Midbrain (tissue), 1 donor: ENCODE measurements at regions not wholly inside any gene's neighbourhood (a gene's known extent, or its start where the extent isn't known, plus 50 kb on each side); places are given as distances from the start of the nearest gene placed in this dataset.

Source experiments
- DNase-seq: peaks from one replicate; lab custom pipeline; 2025; lab: John Stamatoyannopoulos, UW

DNA sequence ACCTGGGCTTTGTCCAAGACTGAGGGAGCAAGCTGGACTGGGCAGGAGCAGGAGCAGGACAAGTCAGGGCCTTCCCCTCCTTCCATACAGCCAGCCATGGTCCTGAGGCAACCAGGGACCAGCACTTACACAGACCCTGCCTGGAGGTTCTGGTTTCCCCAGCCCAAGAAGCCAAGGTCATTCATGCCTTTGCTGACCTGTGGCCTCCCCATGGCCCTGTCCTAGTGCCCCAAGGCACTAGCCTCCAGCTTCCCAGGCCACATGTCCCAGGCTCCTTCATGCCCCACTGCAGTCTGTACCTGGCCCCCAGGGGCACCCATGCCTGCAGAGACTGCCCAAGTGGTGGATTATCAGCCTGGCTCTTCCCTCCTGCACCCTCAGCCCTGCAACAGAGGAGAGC, 243.9 kb downstream of the TOMM20 start:
- DNase-seq, result no peak

- DNase-seq, result no peak
Observed at GRCh38 chr1:234884006-234884405, 244.6 kb downstream of the TOMM20 start.

DNA sequence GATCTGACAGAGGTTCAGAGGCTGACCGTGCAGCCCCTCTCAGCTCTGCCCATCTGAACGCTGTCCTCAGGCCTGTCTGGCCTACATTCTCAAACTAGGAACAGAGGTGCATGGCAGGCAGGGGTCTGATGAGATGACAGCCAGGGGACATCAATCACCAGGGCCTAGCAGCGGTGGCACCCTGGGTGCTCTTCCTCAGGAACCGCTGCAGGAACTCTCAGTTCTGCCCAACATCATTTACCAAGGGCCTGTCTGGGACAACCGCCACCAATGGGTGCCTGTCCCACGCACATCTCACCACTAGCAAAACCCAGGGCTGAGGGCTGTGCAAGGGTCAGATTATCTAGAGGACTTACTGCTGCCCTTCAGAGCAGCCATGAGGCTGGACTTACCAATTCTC, 245.7 kb downstream of the TOMM20 start:
- DNase-seq, result no peak

- DNase-seq, result no peak
Observed at GRCh38 chr1:234881893-234882771, 246.5 kb downstream of the TOMM20 start.

- no peak for DNase-seq
Observed at GRCh38 chr1:234879147-234880080, 249.2 kb downstream of the TOMM20 start.

- no peak for DNase-seq
Observed at GRCh38 chr1:234878288-234878687, 250.3 kb downstream of the TOMM20 start.

GRCh38 chr1:234877761-234878160, 250.9 kb downstream of the TOMM20 start:
- no peak for DNase-seq

- DNase-seq, result no peak
Observed at GRCh38 chr1:234875953-234876855, 252.4 kb downstream of the TOMM20 start.

GRCh38 chr1:234875328-234875952, 253.2 kb downstream of the TOMM20 start:
- no peak for DNase-seq

DNA sequence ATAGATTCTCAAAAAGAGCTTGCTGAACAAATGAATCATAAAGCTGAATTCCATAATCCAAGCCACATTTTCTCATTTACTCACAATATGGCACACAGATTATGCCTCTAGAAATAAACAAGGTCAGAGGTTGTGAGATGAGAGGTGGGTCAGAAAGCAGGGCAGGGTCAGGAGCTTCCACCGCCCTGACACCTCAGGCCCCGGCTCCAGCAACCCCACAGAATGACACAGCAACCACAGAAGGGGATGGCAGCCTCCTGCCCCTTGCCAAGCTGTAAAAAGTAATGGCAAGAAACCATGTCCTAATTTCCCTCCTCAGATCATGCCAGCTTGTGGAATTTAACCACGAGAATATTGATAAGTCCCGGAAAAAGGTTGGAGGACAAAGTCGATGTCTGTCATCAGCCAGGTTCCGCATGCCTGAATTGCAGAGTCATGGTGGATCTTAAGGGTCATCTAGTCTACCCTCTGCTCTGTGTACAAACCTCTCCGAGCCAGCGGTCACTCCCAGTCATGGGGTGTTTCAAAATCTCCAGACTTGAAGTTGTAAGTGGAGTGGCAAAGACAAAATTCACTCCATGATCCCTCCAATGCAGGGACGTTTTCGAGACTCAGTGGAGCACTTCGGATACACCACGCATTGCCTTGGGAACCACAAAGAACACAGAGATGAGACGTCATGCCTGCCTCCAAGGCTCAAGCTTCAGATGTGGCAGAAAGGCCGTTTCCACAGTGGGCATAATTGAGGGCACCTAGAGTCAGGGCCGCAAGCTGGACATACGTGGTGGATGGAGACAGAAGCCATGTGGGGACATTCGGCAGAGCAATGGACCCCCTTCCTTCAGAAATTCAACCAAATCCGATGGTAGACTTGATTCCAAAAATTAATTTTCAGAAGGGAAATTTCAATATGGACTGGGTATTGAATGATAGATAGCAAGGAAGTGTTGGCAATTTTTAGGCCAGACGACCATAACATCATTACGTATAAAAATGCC, 254.0 kb downstream of the TOMM20 start:
- DNase-seq, result no peak

DNA sequence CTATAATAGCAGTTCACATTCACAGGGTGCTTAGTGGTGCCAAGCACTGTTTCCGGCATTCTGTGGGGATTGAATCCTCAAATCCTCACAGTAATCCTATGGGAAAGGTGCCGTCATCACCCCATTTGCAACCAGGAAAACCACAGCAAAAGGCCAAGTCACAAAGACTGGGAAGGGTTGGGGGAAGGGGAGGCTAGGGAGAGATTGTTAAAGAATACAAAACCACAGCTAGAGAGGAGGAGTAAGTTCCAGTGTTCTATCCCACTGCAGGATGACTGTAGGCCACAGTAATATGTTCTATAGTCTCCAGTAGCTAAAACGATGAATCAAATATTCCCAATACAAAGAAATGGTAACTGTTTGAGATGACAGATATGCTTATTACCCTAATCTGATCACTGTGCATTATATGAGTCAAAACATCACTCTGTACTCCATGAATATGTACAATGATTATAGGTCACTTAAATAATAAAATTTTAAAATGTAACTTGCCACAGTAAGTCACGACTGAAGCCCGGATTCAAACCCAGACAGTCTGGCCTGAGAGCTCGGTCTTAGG, 256.8 kb downstream of the TOMM20 start:
- DNase-seq, result no peak

DNA sequence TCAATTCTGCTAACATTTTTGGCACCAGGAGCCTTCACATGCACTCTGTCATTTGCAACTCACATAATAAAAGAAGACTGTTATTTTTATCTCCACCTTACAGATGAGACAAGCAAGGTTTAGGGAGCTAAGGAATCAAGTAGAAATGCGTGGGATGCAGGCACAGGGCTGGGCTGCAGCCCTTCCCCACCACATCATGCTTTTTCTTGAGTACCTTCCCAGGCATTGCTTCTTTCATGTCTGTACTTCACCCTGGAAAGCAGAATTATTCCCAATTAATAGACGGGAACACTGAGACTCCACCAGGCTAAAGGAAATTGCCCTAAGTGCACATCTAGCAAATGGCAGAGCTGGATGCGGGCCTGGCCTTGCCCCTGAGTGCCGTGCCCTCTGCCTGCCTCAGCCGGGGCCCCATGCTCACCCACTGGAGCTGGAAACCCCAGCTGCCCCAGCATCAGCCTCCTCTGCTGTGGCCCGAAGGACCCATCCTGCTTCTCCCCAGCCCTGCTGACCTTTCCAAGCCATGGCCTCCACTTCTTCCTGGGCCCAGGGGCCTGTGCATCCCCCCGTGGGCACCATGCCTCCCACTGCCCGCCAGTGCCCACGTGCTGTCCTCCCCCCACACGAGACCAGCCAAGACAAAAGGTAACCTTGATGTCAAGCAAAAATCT, 257.5 kb downstream of the TOMM20 start:
- no peak for DNase-seq

- no peak for DNase-seq
Observed at GRCh38 chr1:234870020-234870981, 258.3 kb downstream of the TOMM20 start.

DNA sequence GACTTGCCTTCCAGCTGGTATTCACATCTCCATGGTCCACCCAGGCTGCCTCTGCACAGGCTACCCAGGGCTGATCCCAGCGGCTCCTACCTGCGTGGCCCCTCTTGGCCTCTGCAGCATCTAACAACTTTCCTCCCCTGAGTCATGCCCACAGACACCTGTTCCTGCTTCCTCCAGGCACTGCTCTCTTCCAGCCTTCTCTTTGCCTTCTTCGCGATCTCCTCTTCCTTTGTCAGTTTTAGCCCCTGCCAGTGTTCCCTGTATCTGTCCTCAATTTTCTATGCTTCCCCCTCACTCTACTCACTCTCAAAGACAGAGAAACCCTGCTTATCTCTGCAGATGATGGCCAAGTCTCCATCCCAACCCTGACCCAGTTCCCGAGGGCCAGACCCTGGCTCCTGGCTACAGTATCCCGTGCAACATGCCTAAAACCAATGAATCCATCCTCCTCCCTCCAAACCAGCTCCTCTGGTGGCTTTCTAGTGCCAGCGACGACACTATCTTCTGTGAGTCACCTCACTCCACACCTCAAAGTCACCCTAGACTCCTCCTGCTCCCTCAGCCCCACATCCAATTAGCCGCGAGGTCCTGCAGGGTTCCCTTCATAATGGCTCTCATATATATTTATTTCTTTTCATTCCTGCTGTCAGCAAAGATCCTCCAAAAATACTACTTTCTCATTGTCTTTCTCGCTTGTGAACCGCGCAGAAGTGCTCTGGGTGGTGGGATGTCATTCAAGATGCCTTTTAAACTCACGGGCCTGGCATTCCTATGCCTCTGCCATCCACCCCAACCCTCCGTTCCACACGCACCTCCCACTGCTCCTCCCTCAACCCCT, 259.2 kb downstream of the TOMM20 start:
- DNase-seq, result no peak

GRCh38 chr1:234868296-234869147, 258.5 kb upstream of the IRF2BP2 start:
- no peak for DNase-seq
